Stimulated activated naive CD8-positive, alpha-beta T cell treated with anti-CD3 and anti-CD28 coated beads, Interleukin-15, amount 100 ng/mL, for 72 hours (primary cell): ENCODE measurements at regions not wholly inside any gene's neighbourhood (a gene's known extent, or its start where the extent isn't known, plus 50 kb on each side); places are given as distances from the start of the nearest gene placed in this dataset.

ENCODE experiments used
- ATAC-seq: fragments of 150-1000 bp; cut with Tn5 transposase; 2 replicates; pipeline ENCODE4 v1.10.0; 2021; ENCODE audit warnings: mild to moderate bottlenecking, moderate library complexity
- DNase-seq, 2 donors: peaks; one replicate each; pipeline ENCODE4 v3.0.0; 2021 to 2022
- H3K27ac Mint-ChIP-seq, 2 donors: one replicate each; pipeline ENCODE4 v1.8.0; 2022; ENCODE audit warnings: mild to moderate bottlenecking in 2 of 2, mixed read lengths in 2 of 2, moderate library complexity in 2 of 2
- H3K27me3 Mint-ChIP-seq: one replicate; pipeline ENCODE4 v1.8.0; 2022; ENCODE audit warnings: mixed read lengths
- H3K4me1 Mint-ChIP-seq: one replicate; pipeline ENCODE4 v1.8.0; 2022; ENCODE audit warnings: mild to moderate bottlenecking, mixed read lengths
- H3K4me3 Mint-ChIP-seq, 2 donors: one replicate each; pipeline ENCODE4 v1.8.0; 2022; ENCODE audit warnings: mild to moderate bottlenecking in 2 of 2, mixed read lengths in 2 of 2, moderate library complexity in 1 of 2
- H3K9me3 Mint-ChIP-seq, 2 donors: one replicate each; pipeline ENCODE4 v1.8.0; 2022; ENCODE audit warnings: mixed read lengths in 2 of 2

- DNase-seq (no peak), ATAC-seq (no peak)
- Mint-ChIP-seq H3K4me3 (no peak overlapping the region), H3K4me1 (no peaks in the 10 kb centered on the region), H3K9me3 (no peaks in the 10 kb centered on the region), H3K27me3 (no peaks in the 10 kb centered on the region), H3K27ac (no peak overlapping the region)
Measured at GRCh38 chr1:229112832-229113548, 157.9 kb upstream of the RAB4A start.

DNA sequence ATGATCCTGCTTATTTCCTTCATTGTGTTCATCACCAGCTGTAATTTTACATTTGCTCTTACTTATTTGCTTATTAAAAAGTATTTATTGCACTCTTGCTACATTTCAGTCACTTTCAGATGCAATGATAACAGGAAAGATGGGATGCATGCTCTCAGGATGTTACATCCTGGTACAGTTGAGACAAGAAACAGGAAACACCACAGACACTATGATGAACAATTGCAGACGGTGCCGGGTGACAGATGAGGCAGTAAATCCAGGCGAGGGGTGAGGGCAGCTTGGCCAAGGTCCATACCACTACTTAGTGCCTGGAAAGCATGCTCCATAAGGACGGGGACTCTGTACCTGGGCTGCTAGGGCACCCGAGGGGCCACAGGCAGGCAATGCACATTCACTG, 156.6 kb upstream of the RAB4A start:
- ATAC-seq: no peak
- H3K4me3 Mint-ChIP-seq: no peak overlapping the region
- no peak overlapping the region for H3K27ac Mint-ChIP-seq
- no peaks in the 10 kb centered on the region for H3K4me1 Mint-ChIP-seq
- no peak for DNase-seq
- H3K9me3 Mint-ChIP-seq: no peaks in the 10 kb centered on the region
- H3K27me3 Mint-ChIP-seq: no peaks in the 10 kb centered on the region

DNA sequence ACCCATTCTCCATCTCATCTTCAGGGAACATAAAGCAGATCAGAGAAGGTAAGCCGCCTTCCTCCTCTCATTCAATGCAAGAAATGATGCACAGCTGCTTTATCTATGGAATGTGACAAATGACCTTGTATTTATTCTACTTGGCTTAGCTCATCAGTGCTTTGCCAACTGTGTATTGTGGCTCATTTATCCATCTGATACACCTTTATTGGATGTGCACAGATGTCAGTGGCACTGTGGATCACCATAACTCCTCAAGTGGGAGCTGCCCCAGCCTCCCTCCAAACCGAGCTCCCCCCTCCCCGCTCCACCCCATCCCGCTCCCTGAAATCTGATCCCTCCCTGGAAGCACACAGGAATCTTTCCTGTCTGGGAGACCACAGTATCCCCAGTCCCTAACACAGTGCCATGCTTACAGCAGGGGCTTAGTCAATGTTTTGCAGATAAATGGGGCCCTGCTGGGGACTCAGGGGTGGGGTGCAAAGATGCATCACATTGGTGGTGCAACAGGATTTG, 156.0 kb upstream of the RAB4A start:
- DNase-seq: no peak
- Mint-ChIP-seq H3K27me3 (no peaks in the 10 kb centered on the region), H3K9me3 (no peaks in the 10 kb centered on the region), H3K4me3 (no peak overlapping the region), H3K27ac (no peak overlapping the region), H3K4me1 (no peaks in the 10 kb centered on the region)
- no peak for ATAC-seq

- no peaks in the 10 kb centered on the region for H3K27me3 Mint-ChIP-seq
- DNase-seq (no peak), ATAC-seq (no peak)
- no peak overlapping the region for H3K27ac Mint-ChIP-seq
- no peaks in the 10 kb centered on the region for H3K4me1 Mint-ChIP-seq
- H3K9me3 Mint-ChIP-seq: no peaks in the 10 kb centered on the region
- H3K4me3 Mint-ChIP-seq: no peak overlapping the region
Measured at GRCh38 chr1:229116114-229116513, 154.8 kb upstream of the RAB4A start.

GRCh38 chr1:229117664-229118300, 153.1 kb upstream of the RAB4A start:
- DNase-seq: no peak
- Mint-ChIP-seq H3K4me1 (no peaks in the 10 kb centered on the region), H3K27ac (no peak overlapping the region), H3K27me3 (no peaks in the 10 kb centered on the region), H3K4me3 (no peak overlapping the region), H3K9me3 (no peaks in the 10 kb centered on the region)
- no peak for ATAC-seq

DNA sequence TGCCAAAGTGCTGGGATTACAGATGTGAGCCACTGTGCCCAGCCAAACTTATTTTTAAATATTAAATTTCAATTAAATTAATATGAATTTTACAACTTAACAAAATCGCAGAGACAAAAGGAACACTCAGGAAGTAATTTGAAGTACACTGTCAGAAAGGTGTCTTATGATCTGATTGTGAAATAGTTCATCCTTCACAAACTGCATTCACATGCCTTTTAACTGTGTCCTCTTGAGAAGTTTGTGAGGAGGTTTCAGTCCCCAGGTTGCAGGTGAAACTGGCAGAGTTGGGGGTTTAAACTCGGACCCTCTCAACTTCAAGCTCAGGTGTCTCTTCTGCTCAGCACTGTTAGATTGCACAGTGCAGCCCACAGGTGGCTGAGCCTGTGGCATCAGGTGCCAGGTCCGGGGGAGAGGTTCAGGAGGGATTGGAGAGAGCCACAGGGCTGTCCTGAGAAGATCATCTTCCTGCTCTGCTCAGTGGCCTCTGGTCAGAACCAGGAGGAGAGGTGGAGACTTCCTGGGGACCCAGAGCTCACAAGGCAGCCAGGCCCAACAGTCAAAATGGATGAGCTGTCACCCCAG, 152.3 kb upstream of the RAB4A start:
- Mint-ChIP-seq H3K9me3 (no peaks in the 10 kb centered on the region), H3K4me3 (no peak overlapping the region), H3K4me1 (no peaks in the 10 kb centered on the region), H3K27me3 (no peaks in the 10 kb centered on the region), H3K27ac (peak overlapping the region in 1 of 2 donors; percentile 83)
- DNase-seq (no peak), ATAC-seq (no peak)

DNA sequence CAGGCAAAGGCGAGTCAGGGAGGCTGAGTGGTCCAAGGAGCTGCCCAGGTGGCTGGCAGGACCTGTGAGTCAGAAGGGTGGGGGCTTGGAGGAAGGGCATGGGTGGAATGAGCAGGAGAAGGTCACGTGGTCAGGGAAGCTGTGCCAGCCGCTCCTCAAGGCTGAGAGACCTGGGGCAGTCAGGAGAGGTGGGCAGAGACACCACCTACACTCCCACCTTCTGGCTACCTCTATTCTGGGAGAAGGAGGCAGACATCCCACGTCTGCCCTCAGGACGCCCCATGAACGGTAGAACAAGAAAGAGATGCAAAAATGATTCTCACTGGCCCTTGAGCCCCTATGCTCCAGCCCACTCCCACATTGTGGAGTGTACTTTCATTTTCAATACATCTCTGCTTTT, 151.8 kb upstream of the RAB4A start:
- no peaks in the 10 kb centered on the region for H3K9me3 Mint-ChIP-seq
- H3K4me1 Mint-ChIP-seq: no peaks in the 10 kb centered on the region
- no peak for ATAC-seq
- H3K4me3 Mint-ChIP-seq: no peak overlapping the region
- DNase-seq: no peak
- H3K27me3 Mint-ChIP-seq: no peaks in the 10 kb centered on the region
- no peak overlapping the region for H3K27ac Mint-ChIP-seq

GRCh38 chr1:229119876-229120275, 151.0 kb upstream of the RAB4A start:
- no peaks in the 10 kb centered on the region for H3K27me3 Mint-ChIP-seq
- DNase-seq: no peak
- H3K27ac Mint-ChIP-seq: no peak overlapping the region
- no peaks in the 10 kb centered on the region for H3K9me3 Mint-ChIP-seq
- ATAC-seq: no peak
- no peaks in the 10 kb centered on the region for H3K4me1 Mint-ChIP-seq
- H3K4me3 Mint-ChIP-seq: no peak overlapping the region

DNA sequence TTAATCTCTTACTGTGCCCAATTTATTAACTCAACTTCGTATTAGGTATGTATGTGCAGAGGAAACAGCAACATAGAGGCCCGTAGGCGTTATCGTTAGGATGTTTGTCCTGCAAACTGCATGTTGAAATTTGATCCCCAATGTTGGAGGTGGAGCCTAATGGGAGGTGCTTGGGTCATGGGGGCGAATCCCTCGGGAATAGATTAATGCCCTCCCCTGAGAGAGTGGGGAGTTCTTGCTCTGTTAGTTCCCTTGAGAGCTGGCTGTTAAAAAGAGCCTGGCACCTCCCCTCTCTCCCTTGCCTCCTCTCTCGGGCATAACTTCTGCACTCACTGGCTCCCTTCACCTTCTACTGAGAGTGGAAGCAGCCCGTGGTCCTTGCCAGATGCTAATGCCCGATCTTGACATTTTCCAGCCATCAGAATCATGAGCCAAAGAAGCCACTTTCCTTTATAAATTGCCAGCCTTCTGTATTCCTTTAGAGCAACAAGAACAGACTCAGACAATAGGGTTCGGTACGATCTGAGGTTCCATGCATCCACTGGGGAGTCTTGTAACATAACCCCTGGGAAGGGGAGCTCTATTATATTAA, 149.0 kb upstream of the RAB4A start:
- DNase-seq: no peak
- Mint-ChIP-seq H3K27me3 (no peaks in the 10 kb centered on the region), H3K4me3 (no peak overlapping the region), H3K9me3 (no peaks in the 10 kb centered on the region), H3K4me1 (peaks cover 6% of the 10 kb centered on the region), H3K27ac (no peak overlapping the region)
- no peak for ATAC-seq

DNA sequence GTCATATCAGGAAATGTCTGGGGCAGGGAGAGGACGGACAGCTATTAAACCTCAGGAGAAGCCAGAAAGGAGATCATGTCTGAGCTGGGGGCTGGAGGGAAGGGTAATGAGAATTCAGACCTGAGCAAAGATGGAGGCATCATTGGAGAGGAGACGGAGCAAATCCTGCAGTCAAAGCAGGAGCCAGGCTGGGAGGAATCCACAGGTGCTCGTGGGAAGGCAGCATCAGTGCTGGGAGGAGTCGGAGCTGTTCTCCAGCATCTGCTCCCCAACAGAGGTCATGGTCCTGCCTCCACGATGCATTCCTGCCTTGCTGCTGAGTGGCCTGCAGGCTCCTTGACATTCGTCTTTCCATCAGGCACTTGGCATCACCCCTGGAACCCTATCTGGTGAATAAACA, 148.3 kb upstream of the RAB4A start:
- no peak for DNase-seq
- no peaks in the 10 kb centered on the region for H3K27me3 Mint-ChIP-seq
- no peak overlapping the region for H3K27ac Mint-ChIP-seq
- no peaks in the 10 kb centered on the region for H3K9me3 Mint-ChIP-seq
- no peak overlapping the region for H3K4me3 Mint-ChIP-seq
- H3K4me1 Mint-ChIP-seq: peaks cover 13% of the 10 kb centered on the region
- ATAC-seq: no peak

GRCh38 chr1:229124116-229124515, 146.8 kb upstream of the RAB4A start:
- no peaks in the 10 kb centered on the region for H3K9me3 Mint-ChIP-seq
- no peaks in the 10 kb centered on the region for H3K27me3 Mint-ChIP-seq
- ATAC-seq: no peak
- no peak overlapping the region for H3K4me3 Mint-ChIP-seq
- DNase-seq: no peak
- H3K27ac Mint-ChIP-seq: no peak overlapping the region
- peaks cover 26% of the 10 kb centered on the region for H3K4me1 Mint-ChIP-seq

DNA sequence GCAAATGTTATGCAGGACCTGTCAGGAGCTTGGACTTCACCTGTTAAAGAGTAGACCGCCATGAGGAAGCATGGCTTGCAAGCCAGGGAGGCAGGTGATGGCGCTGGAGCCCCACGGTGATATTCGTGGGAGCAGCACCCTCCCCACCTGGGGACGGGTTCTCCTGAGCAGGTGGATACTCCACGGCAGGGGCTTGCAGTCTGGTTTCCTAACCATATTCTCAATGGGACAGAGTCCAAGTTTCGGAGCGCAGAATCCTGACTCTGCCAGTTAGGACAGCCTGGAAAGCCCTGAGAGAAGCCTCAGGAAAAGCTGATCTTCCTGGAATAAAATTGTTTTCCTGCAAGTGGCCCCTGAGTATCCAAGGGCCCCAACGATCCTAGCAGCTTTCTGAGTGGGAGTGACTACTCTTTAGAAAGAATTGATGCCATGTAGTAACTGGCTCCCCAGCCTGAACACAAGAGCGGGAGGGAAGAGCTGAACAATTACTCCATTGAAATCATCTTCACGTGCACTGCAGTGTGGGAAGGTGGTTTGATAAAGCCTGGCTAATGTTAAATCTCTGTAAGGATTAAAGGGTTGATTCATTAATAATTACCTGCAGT, 146.3 kb upstream of the RAB4A start:
- Mint-ChIP-seq H3K4me1 (peaks cover 31% of the 10 kb centered on the region), H3K4me3 (no peak overlapping the region), H3K9me3 (no peaks in the 10 kb centered on the region), H3K27ac (no peak overlapping the region), H3K27me3 (no peaks in the 10 kb centered on the region)
- no peak for DNase-seq
- ATAC-seq: no peak

- Mint-ChIP-seq H3K9me3 (no peaks in the 10 kb centered on the region), H3K27ac (no peak overlapping the region), H3K27me3 (no peaks in the 10 kb centered on the region), H3K4me1 (peaks cover 51% of the 10 kb centered on the region), H3K4me3 (no peak overlapping the region)
- peak; percentile 44 to 64 for DNase-seq
- peak; percentile 92 for ATAC-seq
Measured at GRCh38 chr1:229127301-229127700, 143.6 kb upstream of the RAB4A start.

- Mint-ChIP-seq H3K27me3 (no peaks in the 10 kb centered on the region), H3K9me3 (peaks cover 0 to 4% of the 10 kb centered on the region in 2 donors), H3K4me1 (peaks cover 54% of the 10 kb centered on the region), H3K4me3 (no peak overlapping the region), H3K27ac (peak overlapping the region in 1 of 2 donors; percentile 60)
- DNase-seq (no peak), ATAC-seq (no peak)
Measured at GRCh38 chr1:229128066-229128608, 142.8 kb upstream of the RAB4A start.

DNA sequence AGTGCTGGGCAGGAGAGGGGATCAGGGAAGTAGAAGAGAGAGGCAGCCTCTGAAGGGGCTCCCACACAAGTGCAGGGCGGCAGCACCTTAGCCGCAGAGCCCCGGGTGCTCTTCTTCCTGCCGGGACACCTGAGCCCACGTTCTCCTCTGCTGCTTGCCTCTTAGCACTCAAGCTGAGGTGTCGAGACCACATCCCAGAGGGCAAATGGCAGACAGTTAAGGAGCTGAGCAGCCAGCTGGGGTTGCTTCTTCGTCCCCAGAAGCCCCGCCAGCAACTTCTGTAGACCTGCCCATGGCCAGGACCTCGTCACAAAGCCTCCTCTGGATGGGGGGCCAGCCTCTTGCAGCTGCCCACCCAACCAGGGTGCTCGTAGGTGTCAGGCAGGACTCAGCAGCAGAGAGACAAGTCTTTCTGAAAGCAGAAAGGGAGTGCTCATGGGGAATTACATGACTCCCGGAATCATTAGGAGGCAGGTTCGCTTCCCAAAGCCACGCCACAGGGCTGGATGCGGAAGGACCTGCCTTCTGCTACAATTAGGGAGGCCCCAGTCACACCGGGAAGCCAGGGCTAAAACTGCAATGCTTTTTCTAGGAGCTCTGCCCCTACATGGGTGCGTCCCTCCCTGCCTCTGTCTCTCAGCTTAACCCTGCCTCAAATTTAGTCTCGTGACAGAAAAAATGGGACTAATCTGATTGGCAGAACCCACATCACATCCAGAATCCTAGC, 141.4 kb upstream of the RAB4A start:
- peaks cover 8 to 16% of the 10 kb centered on the region in 2 donors for H3K9me3 Mint-ChIP-seq
- H3K27ac Mint-ChIP-seq: peak overlapping the region in 1 of 2 donors; percentile 69
- peak; percentile 19 to 28 for DNase-seq
- H3K4me3 Mint-ChIP-seq: peak overlapping the region in 1 of 2 donors; percentile 31
- no peaks in the 10 kb centered on the region for H3K27me3 Mint-ChIP-seq
- ATAC-seq: peak; percentile 60
- H3K4me1 Mint-ChIP-seq: peaks cover 66% of the 10 kb centered on the region
